IPS DF 6.9 (cell line): ENCODE measurements at regions not wholly inside any gene's neighbourhood (a gene's known extent, or its start where the extent isn't known, plus 50 kb on each side); places are given as distances from the start of the nearest gene placed in this dataset.
"Not testable (repeated sequence)": the region's sequence is repeated elsewhere in the genome, so short reads cannot be mapped to it uniquely, and the experiment has no call there.

Experiments
- DNase-seq: peaks from one replicate; pipeline ENCODE4 v3.0.0-alpha.2; 2013; ENCODE audit warnings: low read depth, low spot score
- H3K27ac ChIP-seq: one replicate; pipeline ENCODE4 v1.5.1; 2013; ENCODE audit warnings: low read length, control low read depth
- H3K27me3 ChIP-seq: 2 replicates; pipeline ENCODE4 v1.6.1; 2013; ENCODE audit warnings: mild to moderate bottlenecking, low read length; ENCODE audit not compliant: control insufficient read depth, insufficient read depth
- H3K36me3 ChIP-seq: 2 replicates; pipeline ENCODE4 v1.6.1; 2013; ENCODE audit warnings: low read length; ENCODE audit not compliant: control insufficient read depth, insufficient read depth
- H3K4me1 ChIP-seq: 2 replicates; pipeline ENCODE4 v1.6.1; 2013; ENCODE audit warnings: low read length; ENCODE audit not compliant: control insufficient read depth, insufficient read depth
- H3K4me3 ChIP-seq: 2 replicates; pipeline ENCODE4 v1.5.1; 2013; ENCODE audit warnings: mild to moderate bottlenecking, low read length
- H3K9me3 ChIP-seq: 2 replicates; pipeline ENCODE4 v1.6.1; 2013; ENCODE audit warnings: low read length, inconsistent platforms; ENCODE audit not compliant: control insufficient read depth, insufficient read depth
- WGBS: extraction: QIAGEN DNeasy Blood & Tissue Kit; methylation state at CpG from one replicate; pipeline ENCODE4 v1.1.7; 2013; ENCODE audit warnings: mixed read lengths, missing lambda C conversion rate; ENCODE audit not compliant: insufficient read length, insufficient coverage; 5-methylcytosine and 5-hydroxymethylcytosine counted together

DNA sequence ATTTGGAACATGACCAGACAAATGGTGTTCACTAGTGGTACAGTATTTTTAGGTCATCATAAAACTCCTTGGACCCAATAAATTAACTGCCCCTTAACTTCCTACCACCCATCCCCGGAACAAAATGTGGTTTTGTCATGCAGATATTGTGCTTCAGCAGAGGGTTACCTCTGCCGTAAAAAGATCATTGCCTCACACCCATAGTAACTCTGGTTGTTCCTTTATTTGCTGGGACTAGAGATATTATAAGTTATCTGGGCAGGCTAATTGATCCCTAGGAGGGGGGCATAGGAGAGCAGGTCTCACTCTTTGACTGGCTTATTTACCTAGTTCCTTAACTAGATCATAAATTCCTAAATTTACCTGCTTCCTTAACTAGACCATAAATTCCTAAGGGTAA is 1343.9 kb upstream of the CHAC2 start:
- WGBS = no CpG with 5 or more reads among the region's 2 CpGs
- no peak for DNase-seq

DNA sequence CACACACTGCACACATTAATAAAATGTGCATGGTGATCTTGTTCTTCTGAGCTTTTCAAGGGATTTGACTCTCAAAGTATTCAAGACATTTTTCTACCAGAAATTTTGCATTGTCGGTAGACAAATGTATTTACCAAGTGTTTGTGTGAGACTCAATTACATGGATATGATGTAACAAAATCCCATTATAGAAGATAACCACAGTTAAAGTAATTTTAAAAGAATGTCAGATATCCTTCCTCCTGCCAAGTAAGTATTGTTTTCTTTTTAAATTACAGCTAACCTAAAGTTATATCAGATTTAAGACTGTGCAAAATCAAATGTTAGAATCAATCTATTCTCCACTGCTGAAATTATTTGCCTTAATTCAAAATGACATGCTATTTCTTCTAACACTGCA is 1344.5 kb upstream of the CHAC2 start:
- no peaks in the 10 kb centered on the region for H3K27me3 ChIP-seq
- no peak overlapping the region for H3K4me3 ChIP-seq
- H3K27ac ChIP-seq = no peak overlapping the region
- H3K4me1 ChIP-seq = no peaks in the 10 kb centered on the region
- no peaks in the 10 kb centered on the region for H3K36me3 ChIP-seq
- no peak for DNase-seq
- WGBS = no CpG with 5 or more reads among the region's 1 CpG
- H3K9me3 ChIP-seq = no peaks in the 10 kb centered on the region; the same call in 1 of the 2 replicates

More for the DNA sequence above, 1343.9 kb upstream of the CHAC2 start:
- no peak overlapping the region for H3K27ac ChIP-seq
- no peaks in the 10 kb centered on the region for H3K36me3 ChIP-seq
- no peaks in the 10 kb centered on the region for H3K4me1 ChIP-seq
- no peaks in the 10 kb centered on the region; the same call in 1 of the 2 replicates for H3K9me3 ChIP-seq
- no peak overlapping the region for H3K4me3 ChIP-seq
- H3K27me3 ChIP-seq = no peaks in the 10 kb centered on the region

GRCh38 chr2:52416340-52416739 is 1351.3 kb upstream of the CHAC2 start:
- H3K36me3 ChIP-seq = no peaks in the 10 kb centered on the region
- H3K27ac ChIP-seq = no peak overlapping the region
- DNase-seq = no peak
- no peaks in the 10 kb centered on the region for H3K27me3 ChIP-seq
- no peaks in the 10 kb centered on the region; the same call in 1 of the 2 replicates for H3K9me3 ChIP-seq
- no peak overlapping the region for H3K4me3 ChIP-seq
- H3K4me1 ChIP-seq = no peaks in the 10 kb centered on the region

DNA sequence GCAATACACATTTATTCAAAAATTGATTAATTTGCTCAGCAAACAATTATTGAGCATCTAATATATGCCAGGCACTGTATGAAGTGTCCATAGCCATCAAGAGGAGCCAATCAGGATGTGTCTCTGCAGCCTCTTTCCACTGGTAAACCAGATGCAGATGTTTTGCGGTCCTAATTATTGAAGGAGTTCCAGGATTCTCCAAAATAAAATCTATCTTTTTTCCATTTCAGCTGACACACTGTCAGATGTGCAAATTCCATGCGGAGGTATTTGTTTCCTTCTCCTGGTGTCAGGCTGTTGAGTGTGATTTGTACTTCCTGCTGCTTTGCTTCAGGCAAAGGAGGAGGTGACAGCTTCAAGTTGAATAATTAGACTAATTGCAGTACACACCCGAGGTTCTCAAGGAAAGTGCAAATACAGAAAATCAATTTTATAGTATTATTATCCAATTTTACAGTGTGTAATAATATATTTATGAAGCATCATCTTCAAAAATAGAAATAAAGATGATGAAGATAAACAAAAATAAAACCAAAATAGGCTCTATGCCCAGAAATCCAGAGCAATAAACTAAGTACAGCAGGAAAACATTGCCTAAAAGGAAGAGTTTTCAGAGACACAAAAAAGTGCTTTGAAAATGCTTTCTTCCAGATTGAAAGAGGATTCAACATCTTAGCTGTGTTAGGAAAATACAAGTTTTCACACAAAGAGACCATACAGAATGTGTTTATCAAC is 1352.9 kb upstream of the CHAC2 start:
- H3K27me3 ChIP-seq = no peaks in the 10 kb centered on the region
- H3K4me1 ChIP-seq = no peaks in the 10 kb centered on the region
- H3K9me3 ChIP-seq = no peaks in the 10 kb centered on the region; the same call in 1 of the 2 replicates
- no peak overlapping the region for H3K27ac ChIP-seq
- whole genome bisulfite sequencing = no CpG with 5 or more reads among the region's 3 CpGs
- H3K36me3 ChIP-seq = no peaks in the 10 kb centered on the region
- no peak for DNase-seq
- H3K4me3 ChIP-seq = no peak overlapping the region

DNA sequence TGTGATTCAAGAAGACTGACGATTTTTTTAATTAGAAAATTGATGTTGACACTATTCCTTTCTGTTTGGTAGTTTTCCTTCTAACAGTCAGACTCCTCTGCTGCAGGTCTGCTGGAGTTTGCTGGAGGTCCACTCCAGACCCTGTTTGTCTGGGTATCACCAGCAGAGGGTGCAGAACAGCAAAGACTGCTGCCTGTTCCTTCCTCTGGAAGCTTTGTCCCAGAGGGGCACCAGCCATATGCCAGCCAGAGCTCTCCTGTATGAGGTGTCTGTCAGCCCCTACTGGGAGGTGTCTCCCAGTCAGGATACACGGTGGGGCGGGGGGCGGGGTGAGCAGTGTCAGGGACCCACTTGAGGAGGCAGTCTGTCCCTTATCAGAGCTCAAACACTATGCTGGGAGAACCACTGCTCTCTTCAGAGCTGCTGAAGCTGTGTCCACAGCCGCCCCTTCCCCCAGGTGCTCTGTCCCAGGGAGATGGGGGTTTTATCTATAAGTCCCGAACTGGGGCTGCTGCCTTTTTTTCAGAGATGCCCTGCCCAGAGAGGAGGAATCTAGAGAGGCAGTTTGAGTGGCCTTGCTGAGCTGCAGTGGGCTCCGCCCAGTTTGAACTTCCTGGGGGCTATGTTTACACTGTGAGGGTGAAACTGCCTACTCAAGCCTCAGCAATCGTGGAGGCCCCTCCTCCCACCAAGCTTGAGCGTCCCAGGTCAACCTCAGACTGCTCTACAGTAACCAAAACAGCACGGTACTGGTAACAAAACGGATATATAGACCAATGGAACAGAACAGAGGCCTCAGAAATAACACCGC is 1358.1 kb upstream of the CHAC2 start:
- not testable (repeated sequence) for DNase-seq, H3K4me1 ChIP-seq
- no CpG with 5 or more reads among the region's 12 CpGs for WGBS

DNA sequence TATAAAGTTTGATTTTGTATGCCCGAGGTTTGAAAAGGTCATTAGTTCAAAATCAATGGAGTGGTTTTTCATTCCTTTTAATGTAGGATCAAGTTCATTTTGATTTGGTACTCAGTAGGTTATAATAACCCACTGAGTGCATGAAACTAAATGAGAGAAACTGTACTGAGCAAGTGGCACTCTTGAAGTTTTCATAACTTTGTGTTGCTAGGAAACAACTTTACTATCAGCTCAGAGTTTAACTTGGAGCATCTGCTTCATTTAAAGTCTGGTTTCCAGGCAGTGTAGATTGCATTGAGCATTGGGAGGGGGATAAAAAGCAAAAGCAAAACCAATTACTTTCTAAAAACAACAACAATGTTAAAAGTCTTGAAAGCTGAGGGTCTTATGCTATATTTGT is 1361.6 kb upstream of the CHAC2 start:
- Histone ChIP-seq H3K27ac (no peak overlapping the region), H3K36me3 (no peaks in the 10 kb centered on the region), H3K9me3 (no peaks in the 10 kb centered on the region), H3K4me1 (no peaks in the 10 kb centered on the region), H3K27me3 (no peaks in the 10 kb centered on the region), H3K4me3 (no peak overlapping the region)
- no CpG with 5 or more reads among the region's 1 CpG for WGBS
- DNase-seq = no peak

More for the DNA sequence above, 1358.1 kb upstream of the CHAC2 start:
- not testable (repeated sequence) for H3K27me3 ChIP-seq, H3K36me3 ChIP-seq, H3K9me3 ChIP-seq, H3K27ac ChIP-seq, H3K4me3 ChIP-seq

DNA sequence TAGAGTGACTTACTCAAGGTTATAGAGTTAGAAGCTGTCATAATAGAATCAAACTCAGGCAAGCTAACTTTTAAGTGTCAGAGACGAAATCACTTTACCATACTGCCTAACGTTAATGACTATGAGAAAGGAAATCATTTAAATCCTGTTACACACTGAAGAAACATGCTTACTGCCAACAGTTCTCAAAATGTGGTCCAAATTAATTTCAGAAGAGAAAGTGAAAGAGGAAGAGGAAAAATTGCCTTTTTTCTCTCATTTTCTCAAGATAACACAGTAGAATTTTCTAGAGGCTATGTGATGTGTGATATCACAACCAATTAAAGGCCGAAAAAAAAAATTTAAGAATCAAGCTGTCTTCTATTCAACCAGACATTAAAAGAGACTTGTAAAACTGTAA is 1362.7 kb upstream of the CHAC2 start:
- Histone ChIP-seq H3K9me3 (no peaks in the 10 kb centered on the region), H3K4me3 (no peak overlapping the region), H3K27me3 (no peaks in the 10 kb centered on the region), H3K36me3 (no peaks in the 10 kb centered on the region), H3K4me1 (no peaks in the 10 kb centered on the region), H3K27ac (no peak overlapping the region)
- no peak for DNase-seq
- WGBS = no CpG with 5 or more reads among the region's 3 CpGs

GRCh38 chr2:52404046-52404445 is 1363.6 kb upstream of the CHAC2 start:
- no CpG with 5 or more reads among the region's 4 CpGs for WGBS
- no peaks in the 10 kb centered on the region for H3K27me3 ChIP-seq
- no peaks in the 10 kb centered on the region for H3K36me3 ChIP-seq
- no peaks in the 10 kb centered on the region for H3K9me3 ChIP-seq
- H3K4me3 ChIP-seq = no peak overlapping the region
- H3K27ac ChIP-seq = no peak overlapping the region
- H3K4me1 ChIP-seq = no peaks in the 10 kb centered on the region
- DNase-seq = no peak

GRCh38 chr2:52402128-52402527 is 1365.5 kb upstream of the CHAC2 start:
- DNase-seq = no peak
- WGBS = no CpG with 5 or more reads among the region's 6 CpGs
- H3K4me1 ChIP-seq = no peaks in the 10 kb centered on the region
- no peak overlapping the region for H3K4me3 ChIP-seq
- H3K27ac ChIP-seq = no peak overlapping the region
- no peaks in the 10 kb centered on the region for H3K27me3 ChIP-seq
- no peaks in the 10 kb centered on the region for H3K36me3 ChIP-seq
- no peaks in the 10 kb centered on the region for H3K9me3 ChIP-seq

GRCh38 chr2:52396836-52397235 is 1364.9 kb upstream of the NRXN1 start:
- no peak overlapping the region for H3K4me3 ChIP-seq
- no peak for DNase-seq
- H3K4me1 ChIP-seq = no peaks in the 10 kb centered on the region
- no CpG with 5 or more reads among the region's 1 CpG for WGBS
- H3K27ac ChIP-seq = no peak overlapping the region
- no peaks in the 10 kb centered on the region for H3K27me3 ChIP-seq
- no peaks in the 10 kb centered on the region for H3K36me3 ChIP-seq
- no peaks in the 10 kb centered on the region for H3K9me3 ChIP-seq
